HepG2 (cell line): ENCODE measurements at regions not wholly inside any gene's neighbourhood (a gene's known extent, or its start where the extent isn't known, plus 50 kb on each side); places are given as distances from the start of the nearest gene placed in this dataset.

Experiments
- ARNTL ChIP-seq: sonication (generic); formaldehyde crosslinking; IDR thresholded peaks from 2 replicates; pipeline ENCODE4 v1.4.0; 2020; ENCODE audit warnings: mild to moderate bottlenecking, missing genetic modification reagents
- NR2C2 ChIP-seq: sonication (generic); formaldehyde crosslinking; IDR thresholded peaks from 2 replicates; pipeline ENCODE4 v1.4.0; 2020; ENCODE audit warnings: missing genetic modification reagents, mild to moderate bottlenecking, moderate library complexity, borderline replicate concordance
- PHF20 ChIP-seq: sonication (generic); formaldehyde crosslinking; IDR thresholded peaks from 2 replicates; pipeline ENCODE4 v1.5.0; 2020; ENCODE audit warnings: mild to moderate bottlenecking, missing genetic modification reagents
- ZNF274 ChIP-seq: sonication (generic); formaldehyde crosslinking; IDR thresholded peaks from 2 replicates; pipeline ENCODE4 v1.5.1; 2020; ENCODE audit warnings: mild to moderate bottlenecking, missing genetic modification reagents
- ZNF343 ChIP-seq: sonication (generic); formaldehyde crosslinking; IDR thresholded peaks from 2 replicates; pipeline ENCODE4 v1.4.0; 2020; ENCODE audit warnings: mild to moderate bottlenecking, missing genetic modification reagents

GRCh38 chr1:194068446-194069167 is 882.2 kb upstream of the B3GALT2 start:
- TF ChIP-seq ZNF274 (no peak), ZNF343 (CRISPR knock-in tag) (no peak), ARNTL (CRISPR knock-in tag) (no peak), PHF20 (no peak), NR2C2 (no peak)
